ENCODE measurements at regions not wholly inside any gene's neighbourhood (a gene's known extent, or its start where the extent isn't known, plus 50 kb on each side); places are given as distances from the start of the nearest gene placed in this dataset.

DNA sequence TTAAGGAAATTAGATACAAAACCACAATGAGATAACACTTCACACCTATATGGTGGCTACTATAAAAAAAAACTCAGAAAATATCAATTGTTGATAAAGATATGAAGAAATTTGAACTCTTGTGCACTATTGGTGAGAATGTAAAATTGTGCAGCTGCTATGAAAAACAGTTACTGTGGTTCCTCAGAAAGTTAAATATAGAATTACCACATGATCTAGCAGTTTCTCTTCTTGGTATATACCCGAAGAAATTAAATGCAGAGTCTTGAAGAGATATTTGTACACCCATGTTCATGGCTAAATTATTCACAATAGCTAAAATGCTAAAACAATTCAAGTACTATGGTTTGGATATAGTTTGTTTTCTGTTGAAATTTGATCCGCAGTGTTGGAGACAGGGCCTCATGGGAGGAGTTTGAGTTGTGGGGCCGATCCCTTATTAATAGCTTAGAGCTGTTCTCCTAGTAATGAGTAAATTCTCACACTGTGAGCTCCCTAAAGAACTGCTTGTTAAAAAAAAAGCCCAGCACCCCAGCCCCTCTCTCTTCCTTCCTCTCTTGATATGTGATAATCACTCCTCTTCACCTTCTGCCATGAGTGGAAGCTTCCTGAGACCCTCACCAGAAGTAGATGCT is 1412.1 kb downstream of the PLA2G4A start:
- no peak for DNase-seq
- no peak for ATAC-seq
- intact Hi-C loops (cut with micrococcal nuclease), result no loop called here

DNA sequence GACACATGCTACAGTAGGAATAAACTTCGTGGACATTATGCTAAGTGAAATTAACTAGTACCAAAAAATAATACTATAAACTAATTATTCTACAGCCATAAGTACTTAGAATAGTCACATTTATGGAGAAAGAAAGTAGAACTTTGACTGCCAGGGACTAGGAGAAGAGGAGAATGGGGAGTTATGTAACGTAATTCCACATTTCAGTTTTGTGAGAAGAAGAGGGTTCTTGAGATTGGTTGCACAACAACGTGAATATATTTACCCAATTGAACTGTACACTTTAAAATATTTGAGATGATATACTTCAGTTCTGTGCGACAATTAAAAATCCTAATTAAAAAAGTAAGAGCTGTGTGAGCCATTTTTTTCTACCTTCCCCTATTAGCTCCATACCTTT is 1412.9 kb downstream of the PLA2G4A start:
- DNase-seq (no peak), ATAC-seq (no peak)
- intact Hi-C loops (cut with micrococcal nuclease), result no loop called here

GRCh38 chr1:188243456-188243855 is 1414.7 kb downstream of the PLA2G4A start:
- ATAC-seq (no peak), DNase-seq (no peak)
- intact Hi-C loops (cut with micrococcal nuclease), result no loop called here

DNA sequence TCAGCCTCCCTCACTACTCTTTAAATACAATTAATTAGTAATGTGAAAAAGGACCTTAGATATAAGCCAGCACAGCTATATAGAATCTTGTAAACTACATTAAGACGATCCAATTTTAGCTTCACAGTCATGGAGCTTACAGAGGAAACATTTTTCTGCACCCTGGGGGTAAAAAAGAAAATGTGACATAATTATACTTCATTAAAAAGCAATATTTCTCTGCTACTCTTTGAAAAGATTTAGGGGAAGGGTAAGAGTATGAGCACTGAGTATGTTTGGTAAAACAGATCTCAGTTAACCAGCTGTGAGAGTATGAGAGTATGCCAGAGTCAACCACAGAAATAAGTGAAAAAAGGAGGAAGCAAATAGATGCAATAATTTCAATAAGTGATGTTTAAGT is 1415.9 kb downstream of the PLA2G4A start:
- no peak for DNase-seq
- intact Hi-C loops (cut with micrococcal nuclease), result no loop called here
- no peak for ATAC-seq

GRCh38 chr1:188247255-188247654 is 1418.5 kb downstream of the PLA2G4A start:
- DNase-seq (no peak), ATAC-seq (no peak)
- intact Hi-C loops (cut with micrococcal nuclease), result no loop called here

DNA sequence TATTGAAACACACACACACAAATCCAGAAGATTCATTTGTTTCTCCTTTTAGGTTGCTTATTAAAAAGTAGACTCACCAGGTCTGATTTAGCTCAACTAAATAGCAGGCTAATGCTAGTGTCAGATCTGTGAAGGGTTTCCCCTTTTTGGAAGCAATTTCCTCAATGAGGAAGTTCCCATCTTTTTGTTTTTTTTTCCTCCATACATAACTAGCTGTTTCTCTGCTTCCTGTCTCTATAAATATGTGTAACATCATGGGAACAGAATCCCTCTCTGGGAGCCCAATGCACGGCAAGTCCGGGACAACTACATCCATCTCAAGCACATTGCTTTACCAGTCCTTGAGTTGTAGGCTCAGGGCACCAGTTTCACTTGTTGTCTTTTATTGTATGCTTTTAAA is 1421.1 kb downstream of the PLA2G4A start:
- ATAC-seq, result no peak
- no peak for DNase-seq
- intact Hi-C loops (cut with micrococcal nuclease), result no loop called here

DNA sequence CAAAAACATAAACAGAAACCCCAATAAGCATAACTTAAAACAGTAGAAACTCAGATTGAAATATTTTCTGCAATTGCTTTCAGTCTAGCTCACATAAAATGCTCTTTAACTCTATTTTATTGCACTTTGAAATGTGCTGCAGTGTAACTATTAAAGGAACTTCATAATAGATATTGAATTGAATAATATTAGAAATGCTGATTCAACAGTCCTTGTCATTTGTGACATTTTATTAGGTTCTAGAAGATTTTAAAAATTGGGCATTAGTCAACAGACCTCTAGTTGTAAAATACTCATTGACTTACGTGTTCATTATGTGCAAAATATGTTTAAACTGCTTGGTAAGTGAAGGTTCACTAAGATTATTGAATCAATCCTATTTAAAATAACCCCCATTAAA is 1422.3 kb downstream of the PLA2G4A start:
- intact Hi-C loops (cut with micrococcal nuclease), result no loop called here
- no peak for ATAC-seq

GRCh38 chr1:188261849-188262248 is 1433.1 kb downstream of the PLA2G4A start:
- DNase-seq, result no peak

More for the DNA sequence above, 1422.3 kb downstream of the PLA2G4A start:
- DNase-seq, result no peak

GRCh38 chr1:188269956-188270355 is 1441.2 kb downstream of the PLA2G4A start:
- DNase-seq (no peak), ATAC-seq (no peak)
- intact Hi-C loops (cut with micrococcal nuclease), result no loop called here

More at GRCh38 chr1:188261849-188262248, 1433.1 kb downstream of the PLA2G4A start:
- intact Hi-C loops (cut with micrococcal nuclease), result no loop called here
- no peak for ATAC-seq

DNA sequence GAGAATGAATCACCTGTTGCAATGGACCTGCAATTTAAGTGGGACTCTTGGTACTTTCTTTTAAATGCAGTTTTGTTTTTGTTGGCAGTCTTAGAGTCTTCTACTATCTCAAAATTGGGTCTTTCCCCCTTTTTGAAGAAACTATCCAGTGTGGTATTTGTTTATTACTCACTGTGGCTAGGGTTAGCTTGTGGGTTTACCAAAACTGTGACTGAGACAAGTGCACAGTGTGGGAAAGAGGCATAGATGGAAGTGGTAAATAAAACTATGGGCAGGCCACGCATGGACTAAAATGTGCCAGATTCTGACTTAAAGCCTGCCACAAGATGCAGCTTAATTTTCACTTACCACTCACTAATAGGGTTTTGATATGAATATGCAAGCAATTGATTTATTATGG is 1441.7 kb downstream of the PLA2G4A start:
- no peak for ATAC-seq
- intact Hi-C loops (cut with micrococcal nuclease), result no loop called here
- DNase-seq, result no peak

GRCh38 chr1:188277771-188278170 is 1449.0 kb downstream of the PLA2G4A start:
- intact Hi-C loops (cut with micrococcal nuclease), result no loop called here
- ATAC-seq (no peak), DNase-seq (no peak)

- DNase-seq (no peak), ATAC-seq (no peak)
- intact Hi-C loops (cut with micrococcal nuclease), result no loop called here
These were observed 1453.2 kb downstream of the PLA2G4A start for GRCh38 chr1:188281921-188282320.

DNA sequence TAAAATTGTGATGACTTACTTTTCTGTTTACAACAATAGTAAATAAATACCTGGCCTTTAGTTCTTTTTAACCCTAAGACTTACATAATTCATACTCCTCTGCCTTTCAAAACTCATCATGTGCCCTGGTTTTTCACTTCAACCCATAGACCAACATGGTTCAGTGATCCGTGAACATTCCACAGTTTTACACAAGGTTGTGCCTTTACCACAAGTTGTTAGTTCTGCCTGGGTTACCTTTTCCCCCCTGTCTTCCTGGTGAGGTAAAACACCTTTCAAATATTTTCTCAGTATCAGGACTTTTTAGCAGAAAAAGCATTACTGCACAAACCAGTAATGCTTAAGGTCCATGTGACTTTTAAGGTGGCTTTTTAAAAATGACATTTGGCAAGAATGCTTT is 1466.4 kb downstream of the PLA2G4A start:
- DNase-seq (no peak), ATAC-seq (no peak)
- intact Hi-C loops (cut with micrococcal nuclease), result no loop called here

DNA sequence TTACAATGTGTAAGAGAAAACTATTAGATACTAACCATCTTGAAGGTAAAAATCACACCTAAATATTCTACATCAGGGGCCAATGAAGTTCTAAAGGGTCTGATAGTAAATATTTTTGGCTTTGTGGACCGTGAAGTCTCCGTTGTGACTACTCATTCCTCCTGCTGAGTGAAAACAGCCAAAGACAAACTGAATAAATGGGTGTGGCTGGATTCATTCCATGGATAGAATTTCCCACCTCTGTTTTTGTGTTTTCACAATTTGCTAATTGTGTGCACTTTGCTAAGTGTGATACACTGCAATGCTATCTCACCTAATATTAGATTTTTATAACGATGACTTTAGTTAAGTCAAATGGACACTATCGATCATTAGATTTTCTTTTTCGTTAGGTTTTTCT is 1474.0 kb downstream of the PLA2G4A start:
- ATAC-seq, result no peak
- no peak for DNase-seq
- intact Hi-C loops (cut with micrococcal nuclease), result no loop called here

DNA sequence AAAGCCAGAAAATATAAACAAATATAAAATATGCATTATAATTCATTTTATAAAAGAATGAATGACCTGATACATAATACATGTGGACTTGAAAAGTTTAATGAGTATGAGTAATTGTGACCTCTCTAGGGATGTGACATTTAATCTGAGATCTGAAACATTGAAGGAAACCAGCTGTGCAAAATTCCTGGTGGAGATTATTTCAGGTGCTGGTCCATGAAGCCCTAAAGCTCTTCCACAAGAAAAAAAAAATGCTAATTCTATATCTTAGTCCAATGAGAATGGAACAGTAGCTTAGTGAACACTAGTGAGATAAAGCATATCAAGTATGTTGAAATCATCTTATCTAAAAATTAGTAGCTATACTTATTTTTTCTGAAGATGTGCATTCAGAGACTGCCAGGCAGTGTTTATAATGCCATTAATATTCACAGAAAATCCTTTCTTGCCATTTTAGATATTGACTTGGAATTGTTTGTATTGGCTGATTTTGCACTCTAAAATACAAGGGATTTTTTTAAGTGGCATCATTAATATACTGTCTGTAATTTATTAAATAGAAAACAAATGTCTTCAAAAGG is 1485.9 kb downstream of the PLA2G4A start:
- ATAC-seq (no peak), DNase-seq (no peak)
- intact Hi-C loops (cut with micrococcal nuclease), result no loop called here

GRCh38 chr1:188317894-188318293 is 1489.1 kb downstream of the PLA2G4A start:
- ATAC-seq, result no peak

GRCh38 chr1:188325211-188325610 is 1496.5 kb downstream of the PLA2G4A start:
- DNase-seq, result no peak
- intact Hi-C loops (cut with micrococcal nuclease), result no loop called here

More at GRCh38 chr1:188317894-188318293, 1489.1 kb downstream of the PLA2G4A start:
- no peak for DNase-seq
- intact Hi-C loops (cut with micrococcal nuclease), result no loop called here

GRCh38 chr1:188343914-188344313 is 1515.2 kb downstream of the PLA2G4A start:
- ATAC-seq (no peak), DNase-seq (no peak)
- intact Hi-C loops (cut with micrococcal nuclease), result no loop called here

More at GRCh38 chr1:188325211-188325610, 1496.5 kb downstream of the PLA2G4A start:
- no peak for ATAC-seq

DNA sequence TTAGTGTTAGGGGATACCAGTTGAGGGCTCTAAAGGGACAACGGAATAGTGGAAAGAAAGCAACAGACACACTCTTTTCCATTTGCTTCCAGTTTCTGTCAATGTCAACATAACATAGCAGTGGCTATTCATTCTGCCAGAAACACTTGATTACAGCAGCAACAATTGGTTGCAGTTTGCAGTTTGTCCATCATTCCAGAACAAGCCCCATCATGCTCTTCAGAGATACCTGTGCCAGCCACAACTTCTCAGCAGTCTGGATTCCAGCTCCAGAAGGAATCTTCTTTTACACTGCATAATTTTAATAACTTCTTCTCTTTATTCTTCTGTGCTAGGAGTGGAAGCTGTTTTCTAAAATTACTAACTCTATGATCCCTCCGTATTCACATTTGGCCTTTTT is 1521.4 kb downstream of the PLA2G4A start:
- intact Hi-C loops (cut with micrococcal nuclease), result no loop called here
- DNase-seq (no peak), ATAC-seq (no peak)

GRCh38 chr1:188355082-188355481 is 1526.3 kb downstream of the PLA2G4A start:
- ATAC-seq, result no peak
- DNase-seq, result no peak
- intact Hi-C loops (cut with micrococcal nuclease), result no loop called here

DNA sequence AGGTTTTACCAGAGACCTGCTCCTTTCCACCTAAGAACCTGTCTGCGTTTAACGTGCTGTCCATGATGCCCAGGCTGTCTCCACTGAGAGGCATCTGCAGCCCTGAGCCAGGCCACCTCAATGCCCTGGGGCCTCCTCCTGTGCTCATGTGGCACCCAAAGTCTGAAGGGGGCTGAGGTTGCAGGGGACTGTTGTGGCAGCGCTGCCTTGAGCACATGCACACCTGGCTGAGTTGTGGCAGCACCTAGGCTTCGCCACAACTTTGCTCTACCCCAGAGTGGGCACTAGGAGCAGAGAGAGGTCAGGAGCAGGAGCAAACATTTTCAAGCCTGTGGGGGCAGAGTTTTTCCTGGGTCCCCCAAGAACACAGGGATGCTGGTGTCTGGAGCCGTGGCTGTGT is 1527.1 kb downstream of the PLA2G4A start:
- ATAC-seq (no peak), DNase-seq (no peak)
- intact Hi-C loops (cut with micrococcal nuclease), result no loop called here
